ENCODE measurements at regions not wholly inside any gene's neighbourhood (a gene's known extent, or its start where the extent isn't known, plus 50 kb on each side); places are given as distances from the start of the nearest gene placed in this dataset.

GRCh38 chr7:121448429-121448828 lies 52.3 kb upstream of the FAM3C start:
- TF ChIP-seq, protein P1, sequence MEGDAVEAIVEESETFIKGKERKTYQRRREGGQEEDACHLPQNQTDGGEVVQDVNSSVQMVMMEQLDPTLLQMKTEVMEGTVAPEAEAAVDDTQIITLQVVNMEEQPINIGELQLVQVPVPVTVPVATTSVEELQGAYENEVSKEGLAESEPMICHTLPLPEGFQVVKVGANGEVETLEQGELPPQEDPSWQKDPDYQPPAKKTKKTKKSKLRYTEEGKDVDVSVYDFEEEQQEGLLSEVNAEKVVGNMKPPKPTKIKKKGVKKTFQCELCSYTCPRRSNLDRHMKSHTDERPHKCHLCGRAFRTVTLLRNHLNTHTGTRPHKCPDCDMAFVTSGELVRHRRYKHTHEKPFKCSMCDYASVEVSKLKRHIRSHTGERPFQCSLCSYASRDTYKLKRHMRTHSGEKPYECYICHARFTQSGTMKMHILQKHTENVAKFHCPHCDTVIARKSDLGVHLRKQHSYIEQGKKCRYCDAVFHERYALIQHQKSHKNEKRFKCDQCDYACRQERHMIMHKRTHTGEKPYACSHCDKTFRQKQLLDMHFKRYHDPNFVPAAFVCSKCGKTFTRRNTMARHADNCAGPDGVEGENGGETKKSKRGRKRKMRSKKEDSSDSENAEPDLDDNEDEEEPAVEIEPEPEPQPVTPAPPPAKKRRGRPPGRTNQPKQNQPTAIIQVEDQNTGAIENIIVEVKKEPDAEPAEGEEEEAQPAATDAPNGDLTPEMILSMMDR (IDR thresholded peaks at IDR 0.05) = no peak
- TF ChIP-seq EP300 (IDR thresholded peaks at IDR 0.05) (no peak), POLR2A (IDR thresholded peaks at IDR 0.05; ENCODE audit: low read depth) (no peak)

All from esophagus muscularis mucosa (tissue), 4 donors.